HepG2 (cell line): ENCODE measurements at regions not wholly inside any gene's neighbourhood (a gene's known extent, or its start where the extent isn't known, plus 50 kb on each side); places are given as distances from the start of the nearest gene placed in this dataset.

ENCODE experiments used
- RAD21 ChIP-seq: fragments of 450-650 bp; formaldehyde crosslinking; IDR thresholded peaks from 2 replicates; pipeline ENCODE4 v1.5.0; 2020; ENCODE audit warnings: mild to moderate bottlenecking
- TAF1 ChIP-seq: sonication (generic); formaldehyde crosslinking; IDR thresholded peaks from 2 replicates; pipeline ENCODE4 v1.4.0; 2020; ENCODE audit warnings: missing genetic modification reagents
- ZNF652 ChIP-seq: IDR thresholded peaks from 2 replicates; pipeline ENCODE4 v1.6.1; 2016; ENCODE audit warnings: low read depth, borderline replicate concordance

DNA sequence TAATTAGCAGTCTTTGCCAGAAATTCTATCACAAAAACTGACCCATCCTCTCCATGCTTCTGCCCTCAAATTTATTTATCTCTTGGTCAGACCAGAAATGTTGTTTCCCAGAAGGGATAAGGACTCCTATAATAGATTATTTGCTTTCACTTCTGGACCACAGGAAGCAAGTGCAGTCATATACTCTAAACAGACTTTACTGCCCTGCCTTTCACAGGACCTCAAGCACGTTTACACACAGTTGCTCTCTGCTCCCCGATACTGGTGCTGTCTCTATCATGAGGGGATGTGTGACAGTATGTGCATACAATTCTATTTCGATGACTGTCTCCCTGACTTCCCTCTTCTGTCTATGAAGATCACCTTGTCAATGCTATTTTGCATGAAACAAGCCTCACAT, 205.5 kb upstream of the TGFBR2 start:
- TF ChIP-seq ZNF652 (CRISPR knock-in tag): no peak
- no peak for TF ChIP-seq RAD21
- no peak for TF ChIP-seq TAF1 (CRISPR knock-in tag)
